Keratinocyte (primary cell): ENCODE measurements at regions not wholly inside any gene's neighbourhood (a gene's known extent, or its start where the extent isn't known, plus 50 kb on each side); places are given as distances from the start of the nearest gene placed in this dataset.

ENCODE experiments used
- DNase-seq: peaks from one replicate; pipeline ENCODE4 v3.0.0-alpha.2; 2011; ENCODE audit warnings: low read depth, missing footprints, low spot score
- FAIRE-seq: peaks from 2 replicates; lab custom pipeline; 2011; peaks lifted over from hg19 to GRCh38; lab: Jason Lieb, UNC
- H2AFZ ChIP-seq: 2 replicates; pipeline ENCODE4 v1.6.0; 2012; ENCODE audit warnings: low read length, control low read depth, inconsistent platforms; ENCODE audit not compliant: control insufficient read depth
- H3K27ac ChIP-seq: 2 replicates; pipeline ENCODE4 v1.5.1; 2011; ENCODE audit warnings: low read length; ENCODE audit not compliant: control insufficient read depth, insufficient read depth
- H3K27me3 ChIP-seq: 3 replicates; pipeline ENCODE4 v1.6.0; 2011; ENCODE audit warnings: low read length; ENCODE audit not compliant: control insufficient read depth, insufficient read depth; ENCODE audit errors: extremely low read depth
- H3K36me3 ChIP-seq, 2 experiments: 2 replicates in 1 of 2; 3 replicates in 1 of 2; pipeline ENCODE4 v1.5.1; 2011; ENCODE audit warnings: low read length in 2 of 2, mild to moderate bottlenecking in 1 of 2; ENCODE audit not compliant: control insufficient read depth in 2 of 2, insufficient read depth in 2 of 2; ENCODE audit errors: extremely low read depth in 1 of 2
- H3K4me1 ChIP-seq: 3 replicates; pipeline ENCODE4 v1.5.1; 2011; ENCODE audit warnings: low read length; ENCODE audit not compliant: control insufficient read depth, insufficient read depth; ENCODE audit errors: extremely low read depth
- H3K4me2 ChIP-seq: 3 replicates; pipeline ENCODE4 v1.6.0; 2011; ENCODE audit warnings: low read depth, low read length; ENCODE audit not compliant: control insufficient read depth, insufficient read depth; ENCODE audit errors: extremely low read depth
- H3K4me3 ChIP-seq, 3 experiments: fragments of 200-600 bp in 1 of 3; sonication (generic) in 1 of 3; 2 replicates in 2 of 3; 3 replicates in 1 of 3; pipeline ENCODE4 v1.5.1; 2011 to 2016; ENCODE audit warnings: low read length in 3 of 3, mild to moderate bottlenecking in 3 of 3, control low read depth in 2 of 3, inconsistent platforms in 1 of 3, low read depth in 1 of 3, mixed read lengths in 1 of 3, mixed run types in 1 of 3, moderate library complexity in 1 of 3; ENCODE audit not compliant: control insufficient read depth in 2 of 3, insufficient read depth in 2 of 3; ENCODE audit errors: extremely low read depth in 1 of 3
- H3K79me2 ChIP-seq: 2 replicates; pipeline ENCODE4 v1.6.0; 2012; ENCODE audit warnings: low read length; ENCODE audit not compliant: control insufficient read depth, insufficient read depth
- H3K9ac ChIP-seq: 3 replicates; pipeline ENCODE4 v1.6.0; 2011; ENCODE audit warnings: low read length; ENCODE audit not compliant: control insufficient read depth, insufficient read depth; ENCODE audit errors: extremely low read depth
- H3K9me1 ChIP-seq: 3 replicates; pipeline ENCODE4 v1.6.0; 2011; ENCODE audit warnings: low read length; ENCODE audit not compliant: control insufficient read depth, insufficient read depth; ENCODE audit errors: extremely low read depth
- H3K9me3 ChIP-seq: 2 replicates; pipeline ENCODE4 v1.5.1; 2012; ENCODE audit warnings: low read depth, low read length; ENCODE audit not compliant: control insufficient read depth
- H4K20me1 ChIP-seq: 3 replicates; pipeline ENCODE4 v1.6.0; 2011; ENCODE audit warnings: low read length; ENCODE audit not compliant: control insufficient read depth, insufficient read depth; ENCODE audit errors: extremely low read depth
- EZH2 ChIP-seq: IDR thresholded peaks from one replicate; pipeline ENCODE4 v1.6.1; 2012; ENCODE audit warnings: inconsistent platforms, mild to moderate bottlenecking, low read length, moderate library complexity
- dilution Hi-C: fragments of 300-500 bp; cut with MboI; formaldehyde crosslinking; loops from one replicate; pipeline ENCODE4 v1.7.0; 2020; ENCODE audit warnings: low sequenced_read_pairs; ENCODE audit not compliant: extremely low pct_ligation_motif_present
- TF ChIP-seq, protein P1 (sequence below), 3 experiments: IDR thresholded peaks in 1 of 3; conservative IDR thresholded peaks in 1 of 3; optimal IDR thresholded peaks in 1 of 3; 2 replicates in 2 of 3; 3 replicates in 1 of 3; pipeline versions ENCODE3 to v1.5.1; 2011; ENCODE audit warnings: low read length in 3 of 3, mild to moderate bottlenecking in 3 of 3, moderate library complexity in 2 of 3, control low read depth in 1 of 3, inconsistent platforms in 1 of 3; ENCODE audit not compliant: insufficient read depth in 2 of 3; ENCODE audit errors: extremely low read depth in 1 of 3

DNA sequence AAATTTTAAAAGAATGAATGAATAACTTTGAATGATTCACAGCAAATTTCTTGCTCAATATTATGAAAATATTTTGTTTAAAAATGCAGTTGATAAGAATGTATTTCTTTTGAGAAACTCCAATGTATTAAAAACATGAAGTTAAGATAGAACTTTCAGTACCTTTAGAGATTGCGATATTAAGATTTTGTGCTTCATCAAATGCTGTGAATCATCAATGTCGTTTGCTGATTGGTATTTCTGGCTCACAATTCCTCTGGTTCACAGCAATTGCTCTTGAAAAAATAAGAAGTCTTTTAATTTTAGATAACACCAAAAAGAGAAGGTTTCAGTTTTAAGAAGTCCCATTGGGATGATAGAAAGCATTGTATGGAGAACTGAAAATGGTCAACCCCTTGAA is 228.7 kb downstream of the IKZF2 start:
- H3K4me3 ChIP-seq, result no peak overlapping the region
- no peaks in the 10 kb centered on the region for H3K36me3 ChIP-seq
- H3K4me1 ChIP-seq, result peaks cover 9% of the 10 kb centered on the region
- H3K9ac ChIP-seq, result no peak overlapping the region
- H3K9me1 ChIP-seq, result no peaks in the 10 kb centered on the region
- no peak for FAIRE-seq
- TF ChIP-seq, protein P1, sequence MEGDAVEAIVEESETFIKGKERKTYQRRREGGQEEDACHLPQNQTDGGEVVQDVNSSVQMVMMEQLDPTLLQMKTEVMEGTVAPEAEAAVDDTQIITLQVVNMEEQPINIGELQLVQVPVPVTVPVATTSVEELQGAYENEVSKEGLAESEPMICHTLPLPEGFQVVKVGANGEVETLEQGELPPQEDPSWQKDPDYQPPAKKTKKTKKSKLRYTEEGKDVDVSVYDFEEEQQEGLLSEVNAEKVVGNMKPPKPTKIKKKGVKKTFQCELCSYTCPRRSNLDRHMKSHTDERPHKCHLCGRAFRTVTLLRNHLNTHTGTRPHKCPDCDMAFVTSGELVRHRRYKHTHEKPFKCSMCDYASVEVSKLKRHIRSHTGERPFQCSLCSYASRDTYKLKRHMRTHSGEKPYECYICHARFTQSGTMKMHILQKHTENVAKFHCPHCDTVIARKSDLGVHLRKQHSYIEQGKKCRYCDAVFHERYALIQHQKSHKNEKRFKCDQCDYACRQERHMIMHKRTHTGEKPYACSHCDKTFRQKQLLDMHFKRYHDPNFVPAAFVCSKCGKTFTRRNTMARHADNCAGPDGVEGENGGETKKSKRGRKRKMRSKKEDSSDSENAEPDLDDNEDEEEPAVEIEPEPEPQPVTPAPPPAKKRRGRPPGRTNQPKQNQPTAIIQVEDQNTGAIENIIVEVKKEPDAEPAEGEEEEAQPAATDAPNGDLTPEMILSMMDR (optimal IDR thresholded peaks at IDR 0.05 in 1 of 3, IDR thresholded peaks at IDR 0.05 in 1 of 3, conservative IDR thresholded peaks at IDR 0.05 in 1 of 3; ENCODE audit: extremely low read depth in 1 of 3, insufficient read depth in 2 of 3, low read length in 3 of 3), result no peak
- no peak for TF ChIP-seq EZH2
- dilution Hi-C loops, result no loop called here
- H3K79me2 ChIP-seq, result no peaks in the 10 kb centered on the region
- no peak overlapping the region for H2AFZ ChIP-seq
- DNase-seq, result no peak
- peaks cover 2% of the 10 kb centered on the region for H3K9me3 ChIP-seq
- no peak overlapping the region for H3K4me2 ChIP-seq
- no peaks in the 10 kb centered on the region for H4K20me1 ChIP-seq
- no peak overlapping the region for H3K27ac ChIP-seq
- no peaks in the 10 kb centered on the region for H3K27me3 ChIP-seq

DNA sequence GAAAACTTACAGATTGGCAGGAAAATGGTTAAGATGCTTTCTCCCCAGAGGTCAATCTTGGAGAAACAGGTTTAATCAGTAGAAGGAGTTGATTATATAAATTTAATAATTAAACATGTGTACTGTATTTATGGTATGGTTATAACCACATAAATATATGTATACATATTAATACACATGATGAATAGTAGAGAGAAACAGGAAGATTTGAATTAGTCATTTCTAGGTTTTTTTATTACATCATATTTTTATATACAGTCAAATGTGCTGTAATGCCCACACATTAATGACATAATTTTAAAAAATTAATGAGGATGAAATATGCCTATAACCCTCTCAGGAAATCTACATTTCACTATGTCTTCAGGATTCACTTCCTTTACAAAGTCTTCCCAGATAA is 229.7 kb downstream of the IKZF2 start:
- no peaks in the 10 kb centered on the region for H3K27me3 ChIP-seq
- no peak overlapping the region for H3K27ac ChIP-seq
- no peaks in the 10 kb centered on the region for H3K36me3 ChIP-seq
- dilution Hi-C loops, result no loop called here
- no peak overlapping the region for H2AFZ ChIP-seq
- FAIRE-seq, result no peak
- H3K9me1 ChIP-seq, result no peaks in the 10 kb centered on the region
- TF ChIP-seq, protein P1 (optimal IDR thresholded peaks at IDR 0.05 in 1 of 3, IDR thresholded peaks at IDR 0.05 in 1 of 3, conservative IDR thresholded peaks at IDR 0.05 in 1 of 3; ENCODE audit: extremely low read depth in 1 of 3, insufficient read depth in 2 of 3, low read length in 3 of 3), result no peak
- no peak for TF ChIP-seq EZH2
- H3K9ac ChIP-seq, result no peak overlapping the region
- H3K4me3 ChIP-seq, result no peak overlapping the region
- no peak overlapping the region for H3K4me2 ChIP-seq
- no peak for DNase-seq
- H3K9me3 ChIP-seq, result peaks cover 2% of the 10 kb centered on the region
- no peaks in the 10 kb centered on the region for H4K20me1 ChIP-seq
- H3K4me1 ChIP-seq, result peaks cover 4% of the 10 kb centered on the region
- H3K79me2 ChIP-seq, result no peaks in the 10 kb centered on the region
